ENCODE measurements at regions not wholly inside any gene's neighbourhood (a gene's known extent, or its start where the extent isn't known, plus 50 kb on each side); places are given as distances from the start of the nearest gene placed in this dataset.

GRCh38 chr20:58084566-58084965 lies 143.9 kb downstream of the ANKRD60 start:
- no peak for TF ChIP-seq ZNF274 (IDR thresholded peaks at IDR 0.05; ENCODE audit: low read depth, low read length)
- TF ChIP-seq RAD21 (IDR thresholded peaks at IDR 0.05; ENCODE audit: low read depth) = no peak
- no peak for TF ChIP-seq ZFX (IDR thresholded peaks at IDR 0.05)
- TF ChIP-seq, protein P1, sequence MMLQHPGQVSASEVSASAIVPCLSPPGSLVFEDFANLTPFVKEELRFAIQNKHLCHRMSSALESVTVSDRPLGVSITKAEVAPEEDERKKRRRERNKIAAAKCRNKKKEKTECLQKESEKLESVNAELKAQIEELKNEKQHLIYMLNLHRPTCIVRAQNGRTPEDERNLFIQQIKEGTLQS (IDR thresholded peaks at IDR 0.05) = no peak
- TF ChIP-seq SIN3A (IDR thresholded peaks at IDR 0.05; ENCODE audit: low read depth) = no peak
- CTCF ChIA-PET = interaction anchor here (1.5 kb wide), 1 partner anchor 462 kb away, joined by 3 read pairs; no protein-coding TSS in a partner anchor
- intact Hi-C loops (cut with micrococcal nuclease) = no loop called here
- no peak overlapping the region for H3K4me2 ChIP-seq (ENCODE audit: low read length)
- H3K4me3 ChIP-seq (replicated peaks in 1 of 2; ENCODE audit: low read depth in 1 of 2, low read length in 2 of 2) = no peak overlapping the region
- no peaks in the 10 kb centered on the region for H3K4me1 ChIP-seq (ENCODE audit: control insufficient read depth in 1 of 2, insufficient read depth in 2 of 2, low read length in 2 of 2)
- H2AFZ ChIP-seq (ENCODE audit: low read depth, low read length, poor library complexity, severe bottlenecking) = no peak overlapping the region
- H3K9ac ChIP-seq (ENCODE audit: low read length) = no peak overlapping the region
- ATAC-seq (no peak), DNase-seq (ENCODE audit: low read depth, low spot score) (no peak)
- no peak overlapping the region for H3K27ac ChIP-seq (ENCODE audit: low read depth, low read length)
- RAD21 ChIA-PET (ENCODE audit: low non-redundant PET in 1 of 2, low total read pairs in 2 of 2, uncharacterized antibody in 2 of 2, unreplicated experiment in 2 of 2) = no interaction called here
- H3K9me3 ChIP-seq (ENCODE audit: control insufficient read depth in 1 of 2, insufficient read depth in 1 of 2, low read depth in 1 of 2, low read length in 2 of 2) = no peaks in the 10 kb centered on the region
- no peaks in the 10 kb centered on the region for H3K9me2 ChIP-seq (ENCODE audit: insufficient read depth)
- no peaks in the 10 kb centered on the region for H3K79me2 ChIP-seq (ENCODE audit: insufficient read depth, low read length)
- no peaks in the 10 kb centered on the region for H3K36me3 ChIP-seq (ENCODE audit: control insufficient read depth in 1 of 2, insufficient read depth in 2 of 2, low read length in 2 of 2)
- peaks cover 23% of the 10 kb centered on the region; the same call in 1 of the 2 replicates for H3K27me3 ChIP-seq (ENCODE audit: insufficient read depth, low read length)
- H4K20me1 ChIP-seq (ENCODE audit: insufficient read depth) = no peaks in the 10 kb centered on the region; the same call in 1 of the 2 replicates
- BruUV-seq (replicated peaks) = no TSS peak
- POLR2A ChIA-PET = no interaction called here

DNA sequence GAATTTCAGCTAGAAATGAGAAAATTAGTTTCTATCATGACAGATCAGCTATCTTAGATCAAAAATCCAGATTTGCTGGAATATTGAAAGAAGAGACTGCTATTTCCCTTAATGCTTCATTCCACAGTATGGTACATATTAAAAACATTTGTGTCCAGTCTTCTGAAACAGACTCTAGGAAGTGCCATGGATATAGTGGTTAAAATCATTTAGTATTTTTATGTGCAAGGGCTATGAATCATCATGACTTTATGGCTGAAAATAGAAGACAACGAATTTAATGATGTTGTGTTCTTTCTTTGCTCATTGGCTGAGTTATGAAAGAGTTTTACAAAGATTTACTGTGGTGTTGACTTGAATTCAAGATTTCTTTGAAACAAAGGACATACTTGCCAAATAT lies 146.6 kb downstream of the ANKRD60 start:
- H3K9me3 ChIP-seq (ENCODE audit: control insufficient read depth in 1 of 2, insufficient read depth in 1 of 2, low read depth in 1 of 2, low read length in 2 of 2) = no peaks in the 10 kb centered on the region
- no peaks in the 10 kb centered on the region for H3K79me2 ChIP-seq (ENCODE audit: insufficient read depth, low read length)
- no peak overlapping the region for H3K4me3 ChIP-seq (replicated peaks in 1 of 2; ENCODE audit: low read depth in 1 of 2, low read length in 2 of 2)
- BruUV-seq (replicated peaks) = no TSS peak
- TF ChIP-seq EZH2phosphoT487 (IDR thresholded peaks at IDR 0.05; ENCODE audit: borderline replicate concordance) = no peak
- TF ChIP-seq SP1 (IDR thresholded peaks at IDR 0.05; ENCODE audit: low read depth) = no peak
- no peak for TF ChIP-seq ELF1 (IDR thresholded peaks at IDR 0.05; ENCODE audit: borderline replicate concordance, low read depth)
- TF ChIP-seq, protein P1 (IDR thresholded peaks at IDR 0.05) = no peak
- no peak for TF ChIP-seq YY1 (IDR thresholded peaks at IDR 0.05; ENCODE audit: extremely low read depth, insufficient replicate concordance, low read depth, low read length)
- no peak for TF ChIP-seq EGR1 (IDR thresholded peaks at IDR 0.05; ENCODE audit: low read depth)
- no peak for TF ChIP-seq EZH2 (IDR thresholded peaks at IDR 0.05)
- TF ChIP-seq SIN3A (IDR thresholded peaks at IDR 0.05; ENCODE audit: low read depth) = no peak
- TF ChIP-seq CEBPB (IDR thresholded peaks at IDR 0.05; ENCODE audit: low read depth) = no peak
- no peak for TF ChIP-seq RAD21 (IDR thresholded peaks at IDR 0.05; ENCODE audit: low read depth)
- H3K4me2 ChIP-seq (ENCODE audit: low read length) = no peak overlapping the region
- H2AFZ ChIP-seq (ENCODE audit: low read depth, low read length, poor library complexity, severe bottlenecking) = no peak overlapping the region
- POLR2A ChIA-PET = no interaction called here
- no peaks in the 10 kb centered on the region for H3K9me2 ChIP-seq (ENCODE audit: insufficient read depth)
- CTCF ChIA-PET = no interaction called here
- no peaks in the 10 kb centered on the region; the same call in 1 of the 2 replicates for H4K20me1 ChIP-seq (ENCODE audit: insufficient read depth)
- H3K27me3 ChIP-seq (ENCODE audit: insufficient read depth, low read length) = peaks cover 29% of the 10 kb centered on the region
- H3K4me1 ChIP-seq (ENCODE audit: control insufficient read depth in 1 of 2, insufficient read depth in 2 of 2, low read length in 2 of 2) = no peaks in the 10 kb centered on the region
- no peak for DNase-seq (ENCODE audit: low read depth, low spot score)
- no peaks in the 10 kb centered on the region for H3K36me3 ChIP-seq (ENCODE audit: control insufficient read depth in 1 of 2, insufficient read depth in 2 of 2, low read length in 2 of 2)
- no peak overlapping the region for H3K9ac ChIP-seq (ENCODE audit: low read length)
- intact Hi-C loops (cut with micrococcal nuclease) = no loop called here
- RAD21 ChIA-PET (ENCODE audit: low non-redundant PET in 1 of 2, low total read pairs in 2 of 2, uncharacterized antibody in 2 of 2, unreplicated experiment in 2 of 2) = no interaction called here
- no peak for ATAC-seq
- H3K27ac ChIP-seq (ENCODE audit: low read depth, low read length) = no peak overlapping the region

All from HCT116 (cell line).